Lung (tissue), 11 donors: ENCODE measurements at regions not wholly inside any gene's neighbourhood (a gene's known extent, or its start where the extent isn't known, plus 50 kb on each side); places are given as distances from the start of the nearest gene placed in this dataset.
A peak's percentile ranks its signal among the peaks of the same experiment; 100 is the strongest.

Experiments
- ATAC-seq: fragments of 200-7000 bp; cut with Tn5 transposase; one replicate; pipeline ENCODE4 v1.9.1; 2020; ENCODE audit warnings: moderate number of reproducible peaks; ENCODE audit not compliant: insufficient read depth, low FRiP score
- DNase-seq, 3 donors: peaks; one replicate each; pipeline ENCODE4 v3.0.0-alpha.2; 2013 to 2017
- H3K27ac ChIP-seq, 2 donors: one replicate each; pipeline ENCODE4 v1.5.1; 2013; ENCODE audit warnings: mild to moderate bottlenecking in 2 of 2, moderate library complexity in 2 of 2, control low read depth in 1 of 2, inconsistent platforms in 1 of 2, low read depth in 1 of 2, low read length in 1 of 2
- H3K27me3 ChIP-seq, 3 donors: one replicate each; pipeline ENCODE4 v1.5.1; 2013; ENCODE audit warnings: low read length in 2 of 3; ENCODE audit not compliant: control insufficient read depth in 3 of 3, insufficient read depth in 3 of 3
- H3K36me3 ChIP-seq, 4 donors: one replicate each; pipeline ENCODE4 v1.5.1; 2013; ENCODE audit warnings: low read length in 4 of 4, mild to moderate bottlenecking in 1 of 4, moderate library complexity in 1 of 4; ENCODE audit not compliant: control insufficient read depth in 4 of 4, insufficient read depth in 4 of 4
- H3K4me1 ChIP-seq, 5 donors: one replicate each; pipeline ENCODE4 v1.5.1; 2013; ENCODE audit warnings: low read length in 5 of 5, mild to moderate bottlenecking in 2 of 5, moderate library complexity in 1 of 5; ENCODE audit not compliant: control insufficient read depth in 5 of 5, insufficient read depth in 5 of 5
- H3K4me3 ChIP-seq: one replicate; pipeline ENCODE4 v1.5.1; 2013; ENCODE audit warnings: mild to moderate bottlenecking, control low read depth, moderate library complexity
- H3K9ac ChIP-seq, 2 donors: one replicate each; pipeline ENCODE4 v1.5.1; 2013; ENCODE audit warnings: low read length in 2 of 2, control low read depth in 1 of 2; ENCODE audit not compliant: insufficient read depth in 1 of 2
- H3K9me3 ChIP-seq, 4 donors: one replicate each; pipeline ENCODE4 v1.5.1; 2013; ENCODE audit warnings: low read length in 3 of 4, mild to moderate bottlenecking in 1 of 4, moderate library complexity in 1 of 4; ENCODE audit not compliant: control insufficient read depth in 4 of 4, insufficient read depth in 3 of 4
- WGBS, 2 donors: extraction: QIAGEN DNeasy Blood & Tissue Kit; methylation state at CpG; one replicate each; pipeline ENCODE4 v1.1.7; 2013; 5-methylcytosine and 5-hydroxymethylcytosine counted together
- TF ChIP-seq, protein P1 (sequence below): IDR thresholded peaks from 2 replicates; pipeline ENCODE4 v1.5.1; 2012; ENCODE audit warnings: mild to moderate bottlenecking; ENCODE audit errors: control extremely low read depth, extremely low read depth
- donor health status: control.
- donor health status: control.
- donor health status: Bipolar disorder and iron deficiency.
- donor health status: healthy.
- donor health status: DM: yes; HTN: yes; CAD: no.

DNA sequence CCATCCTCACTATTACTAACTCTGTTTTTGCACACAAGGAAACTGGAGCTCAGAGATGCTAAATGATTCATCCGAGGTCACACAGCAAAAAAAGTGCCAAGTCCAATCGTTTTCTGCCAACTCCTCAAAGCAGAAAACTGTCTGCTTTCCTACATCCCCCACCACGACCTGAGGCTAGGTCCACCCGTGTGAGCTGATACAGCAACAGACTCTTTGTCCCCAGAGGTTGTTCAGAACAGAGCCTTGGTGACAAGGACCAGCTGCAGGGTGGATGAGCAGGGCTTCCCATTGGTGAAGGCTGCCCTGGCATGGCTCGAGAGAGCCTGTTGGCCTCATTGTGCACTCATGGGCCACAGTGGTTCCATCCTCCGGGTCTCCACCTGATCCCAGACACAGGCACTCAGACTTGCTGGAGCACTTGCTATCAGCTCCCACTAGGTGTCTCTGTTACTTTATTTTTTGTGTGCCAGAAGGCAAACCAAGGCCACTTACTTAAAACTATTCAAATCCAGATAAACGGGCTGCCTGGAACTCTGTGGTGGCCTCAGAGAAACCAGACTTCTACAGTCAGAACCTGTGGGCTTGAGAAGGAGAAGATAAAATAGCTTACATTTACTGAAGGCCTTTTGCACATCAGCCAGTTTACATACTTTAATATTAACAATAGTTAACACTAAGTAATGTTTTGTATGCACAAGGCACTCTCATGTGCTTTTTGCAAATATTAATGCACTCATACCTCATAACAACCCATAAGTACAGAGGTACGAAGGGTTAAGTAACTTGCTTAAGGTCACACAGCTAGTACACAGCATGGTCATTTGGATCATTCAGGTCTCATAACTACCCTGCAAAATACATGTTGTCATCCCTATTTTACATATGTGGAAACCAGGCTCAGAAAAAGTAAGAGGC lies 62.9 kb upstream of the CTIF start:
- DNase-seq (peak; percentile 68 to 86 (median 84)), ATAC-seq (peak; percentile 83)
- H3K27ac ChIP-seq, result no peak overlapping the region
- TF ChIP-seq, protein P1, sequence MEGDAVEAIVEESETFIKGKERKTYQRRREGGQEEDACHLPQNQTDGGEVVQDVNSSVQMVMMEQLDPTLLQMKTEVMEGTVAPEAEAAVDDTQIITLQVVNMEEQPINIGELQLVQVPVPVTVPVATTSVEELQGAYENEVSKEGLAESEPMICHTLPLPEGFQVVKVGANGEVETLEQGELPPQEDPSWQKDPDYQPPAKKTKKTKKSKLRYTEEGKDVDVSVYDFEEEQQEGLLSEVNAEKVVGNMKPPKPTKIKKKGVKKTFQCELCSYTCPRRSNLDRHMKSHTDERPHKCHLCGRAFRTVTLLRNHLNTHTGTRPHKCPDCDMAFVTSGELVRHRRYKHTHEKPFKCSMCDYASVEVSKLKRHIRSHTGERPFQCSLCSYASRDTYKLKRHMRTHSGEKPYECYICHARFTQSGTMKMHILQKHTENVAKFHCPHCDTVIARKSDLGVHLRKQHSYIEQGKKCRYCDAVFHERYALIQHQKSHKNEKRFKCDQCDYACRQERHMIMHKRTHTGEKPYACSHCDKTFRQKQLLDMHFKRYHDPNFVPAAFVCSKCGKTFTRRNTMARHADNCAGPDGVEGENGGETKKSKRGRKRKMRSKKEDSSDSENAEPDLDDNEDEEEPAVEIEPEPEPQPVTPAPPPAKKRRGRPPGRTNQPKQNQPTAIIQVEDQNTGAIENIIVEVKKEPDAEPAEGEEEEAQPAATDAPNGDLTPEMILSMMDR, result peak; percentile 76
- H3K27me3 ChIP-seq, result no peaks in the 10 kb centered on the region
- no peak overlapping the region for H3K9ac ChIP-seq
- H3K4me1 ChIP-seq, result peaks cover 0 to 2% (median 0%) of the 10 kb centered on the region in 5 donors
- 30 to 40% methylated on average over 8 of the region's 8 CpGs for WGBS, 2 donors
- no peak overlapping the region for H3K4me3 ChIP-seq
- peaks cover 0 to 4% (median 0%) of the 10 kb centered on the region in 4 donors for H3K9me3 ChIP-seq
- no peaks in the 10 kb centered on the region for H3K36me3 ChIP-seq

- Histone ChIP-seq H3K36me3 (no peaks in the 10 kb centered on the region), H3K27me3 (no peaks in the 10 kb centered on the region), H3K4me1 (peaks cover 0 to 4% (median 1%) of the 10 kb centered on the region in 5 donors), H3K4me3 (no peak overlapping the region), H3K9me3 (peaks cover 0 to 4% (median 0%) of the 10 kb centered on the region in 4 donors), H3K27ac (no peak overlapping the region), H3K9ac (no peak overlapping the region)
- DNase-seq (no peak), ATAC-seq (no peak)
- TF ChIP-seq, protein P1, result no peak
- 96 to 100% methylated on average over 1 of the region's 1 CpG for WGBS, 2 donors
These were observed 64.6 kb upstream of the ZBTB7C start for GRCh38 chr18:48473816-48474215.

- H3K9me3 ChIP-seq, result peaks cover 0 to 2% (median 0%) of the 10 kb centered on the region in 4 donors
- ATAC-seq (no peak), DNase-seq (no peak)
- no peak overlapping the region for H3K9ac ChIP-seq
- H3K36me3 ChIP-seq, result no peaks in the 10 kb centered on the region
- H3K27me3 ChIP-seq, result no peaks in the 10 kb centered on the region
- H3K4me3 ChIP-seq, result no peak overlapping the region
- H3K27ac ChIP-seq, result no peak overlapping the region
- peaks cover 0 to 4% (median 1%) of the 10 kb centered on the region in 5 donors for H3K4me1 ChIP-seq
- whole genome bisulfite sequencing, 2 donors, result 62 to 84% methylated on average over 3 of the region's 3 CpGs
- TF ChIP-seq, protein P1, result no peak
These were observed 63.4 kb upstream of the ZBTB7C start for GRCh38 chr18:48472610-48473009.
